ENCODE measurements at regions not wholly inside any gene's neighbourhood (a gene's known extent, or its start where the extent isn't known, plus 50 kb on each side); places are given as distances from the start of the nearest gene placed in this dataset.
"Not testable (repeated sequence)": the region's sequence is repeated elsewhere in the genome, so short reads cannot be mapped to it uniquely, and the experiment has no call there.

DNA sequence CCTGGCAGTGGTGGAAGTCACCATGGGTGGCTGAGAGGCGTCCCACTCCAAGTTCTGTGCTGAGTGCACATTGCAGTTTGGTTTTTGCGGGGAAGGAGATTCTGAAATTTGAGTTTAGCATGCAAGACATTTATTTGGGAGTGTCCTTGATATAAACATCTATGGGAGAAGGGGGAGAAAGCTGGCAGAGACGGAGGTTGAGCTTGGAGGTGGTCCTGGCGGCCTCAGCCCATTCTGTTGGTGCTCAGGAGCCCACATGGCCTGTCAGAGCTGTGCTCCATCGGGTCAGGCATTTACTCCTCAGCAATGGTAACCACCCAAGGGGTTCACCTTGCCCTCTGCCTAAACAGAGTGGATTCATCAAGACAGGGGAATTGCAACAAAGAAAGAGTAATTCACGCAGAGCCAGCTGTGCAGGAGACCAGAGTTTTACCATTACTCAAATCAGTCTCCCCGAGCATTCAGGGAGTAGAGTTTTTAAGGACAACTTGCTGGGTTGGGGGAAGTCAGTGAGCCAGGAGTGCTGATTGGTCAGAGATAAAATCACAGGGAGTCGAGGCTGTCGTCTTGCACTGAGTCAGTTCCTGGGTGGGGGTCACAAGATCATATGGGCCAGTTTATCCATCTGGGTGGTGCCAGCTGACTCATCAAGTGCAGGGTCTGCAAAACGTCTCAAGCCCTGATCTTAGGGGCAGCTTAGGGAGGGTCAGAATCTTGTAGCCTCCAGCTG is 323.3 kb upstream of the TMEM132C start:
- DNase-seq (ENCODE audit: low spot score in 2 of 2) (no peak), FAIRE-seq (no peak)

DNA sequence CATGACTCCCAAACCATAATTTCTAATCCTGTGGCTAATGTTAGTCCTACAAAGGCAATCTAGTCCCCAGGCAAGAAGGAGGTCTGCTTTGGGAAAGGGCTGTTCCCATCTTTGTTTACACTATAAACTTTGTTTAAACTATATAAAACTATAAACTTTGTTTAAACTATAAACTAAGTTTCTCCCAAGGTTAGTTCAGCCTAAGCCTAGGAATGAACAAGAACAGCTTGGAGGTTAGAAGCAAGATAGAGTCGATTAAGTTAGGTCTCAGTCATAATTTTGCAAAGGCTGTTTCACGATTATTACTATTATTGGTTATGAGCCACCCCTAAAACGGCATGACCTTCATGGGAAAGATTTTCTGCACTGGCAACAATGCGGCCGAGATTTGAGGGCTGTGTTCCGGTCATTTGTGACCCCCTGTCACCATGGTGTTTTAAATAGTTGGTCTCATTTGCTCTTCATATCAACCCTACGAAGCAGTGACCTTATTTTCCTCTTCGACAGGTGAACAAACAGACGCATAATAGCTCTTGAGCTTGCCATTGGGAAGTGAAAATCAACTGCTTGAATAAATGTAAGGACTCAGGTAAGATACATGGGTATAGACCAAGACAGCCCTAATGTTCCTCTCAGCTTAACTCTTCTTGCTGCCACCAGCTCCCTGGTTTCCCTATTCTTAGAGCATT is 322.6 kb upstream of the TMEM132C start:
- no peak for FAIRE-seq
- no peak for DNase-seq (ENCODE audit: low spot score in 2 of 2)

DNA sequence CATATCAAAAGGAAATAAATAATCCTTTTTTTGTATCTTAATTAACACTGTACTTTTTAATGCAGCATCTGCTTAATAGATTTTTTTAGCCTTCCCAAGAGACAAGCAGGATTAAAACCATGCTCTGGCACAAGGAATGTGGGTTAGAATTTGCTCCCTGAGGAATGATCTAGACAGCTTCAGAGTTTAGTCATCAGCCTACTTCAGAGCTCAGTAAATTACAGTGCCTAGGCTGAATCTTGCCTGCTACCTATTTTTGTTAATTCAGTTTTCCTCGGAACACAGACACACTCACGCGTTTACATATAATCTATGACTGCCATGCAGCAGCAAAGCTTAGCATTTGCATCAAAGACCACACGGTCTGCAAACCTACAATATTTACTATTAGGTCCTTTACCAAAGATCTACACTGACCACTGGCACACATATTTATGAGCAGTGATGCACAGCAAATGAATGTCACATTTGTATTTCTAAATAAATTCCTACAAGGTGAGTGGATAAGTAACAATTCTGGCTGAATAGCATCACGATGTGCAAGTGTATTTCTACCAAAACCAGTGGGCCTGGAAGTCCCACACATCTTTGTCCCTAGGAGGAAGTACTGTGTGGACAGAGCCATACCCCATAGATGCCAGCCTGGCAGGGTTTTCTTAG is 309.8 kb upstream of the TMEM132C start:
- no peak for DNase-seq (ENCODE audit: low spot score in 2 of 2)

DNA sequence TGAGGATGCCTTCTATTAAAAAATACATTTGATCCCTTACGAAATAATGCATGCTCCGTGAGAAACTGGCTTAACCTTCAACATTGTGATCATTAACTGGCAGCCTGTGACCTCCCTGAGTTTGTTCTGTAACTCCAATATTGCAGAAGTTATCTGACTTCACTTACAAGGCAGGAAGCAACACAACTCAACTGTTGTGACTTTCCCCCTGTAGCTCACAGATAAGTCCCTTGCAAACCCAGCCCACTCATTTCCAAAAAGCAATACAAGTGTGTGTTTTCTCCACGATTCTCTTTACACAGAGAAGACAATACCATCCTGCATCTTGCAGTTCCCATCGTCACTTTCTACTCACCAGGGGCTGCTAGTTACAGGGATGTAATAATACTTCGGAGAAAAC is 304.7 kb upstream of the TMEM132C start:
- FAIRE-seq (no peak), DNase-seq (ENCODE audit: low spot score in 2 of 2) (no peak)

More for the DNA sequence above, 309.8 kb upstream of the TMEM132C start:
- FAIRE-seq, result no peak

DNA sequence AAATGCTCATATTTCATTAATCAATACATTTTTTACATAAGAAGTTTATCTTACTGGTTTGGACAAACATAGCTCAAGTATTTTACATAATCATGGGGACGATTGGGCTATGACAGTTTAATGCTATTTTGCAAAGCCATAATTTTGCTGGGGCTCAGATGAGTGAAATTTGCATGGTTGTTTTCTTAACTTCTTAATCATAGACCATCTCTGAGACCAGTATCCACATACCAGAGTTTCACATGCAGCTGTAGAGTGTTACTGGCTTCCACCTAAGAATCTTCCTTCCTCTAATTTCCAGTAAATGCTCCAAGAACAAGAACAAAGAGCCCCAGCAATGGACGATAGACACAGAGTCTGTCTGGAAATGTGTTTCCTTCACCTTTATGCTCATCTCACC is 303.0 kb upstream of the TMEM132C start:
- no peak for FAIRE-seq
- DNase-seq (ENCODE audit: low spot score in 2 of 2), result no peak

DNA sequence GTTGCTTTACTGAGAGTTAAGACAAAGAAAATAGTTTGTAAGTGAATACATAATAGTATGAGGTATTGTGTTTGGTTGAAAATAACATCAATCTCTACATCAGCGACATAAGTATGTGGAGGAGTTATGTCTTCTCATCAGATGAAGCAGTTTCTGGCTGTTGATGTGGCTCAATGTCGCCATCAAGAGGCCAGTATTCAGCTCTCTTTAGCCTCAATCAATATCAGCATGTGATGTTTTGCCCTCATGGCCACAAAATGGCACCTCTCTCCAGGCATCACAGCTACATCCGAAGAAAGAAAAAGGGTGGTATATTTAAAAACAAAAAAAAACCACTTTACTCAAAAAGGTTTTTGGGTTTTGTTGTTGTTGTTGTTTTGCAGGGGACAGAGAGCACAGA is 302.3 kb upstream of the TMEM132C start:
- no peak for DNase-seq (ENCODE audit: low spot score in 2 of 2)

DNA sequence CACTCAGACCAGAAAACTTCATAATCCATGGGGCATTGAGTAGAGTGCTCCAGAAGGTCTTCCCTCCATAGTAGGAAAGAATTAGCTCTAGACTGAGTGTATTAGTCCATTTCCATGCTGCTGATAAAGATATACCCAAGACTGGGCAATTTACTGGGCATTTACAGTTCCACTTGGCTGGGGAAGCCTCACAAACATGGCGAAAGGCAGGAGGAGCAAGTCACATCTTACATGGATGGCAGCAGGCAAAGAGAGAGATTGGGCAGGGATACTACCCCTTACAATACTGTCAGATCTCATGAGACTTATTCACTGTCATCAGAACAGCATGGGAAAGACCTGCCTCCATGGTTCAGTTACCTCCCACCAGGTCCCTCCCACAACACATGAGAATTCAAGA is 300.6 kb upstream of the TMEM132C start:
- no peak for FAIRE-seq

More for the DNA sequence above, 302.3 kb upstream of the TMEM132C start:
- no peak for FAIRE-seq

DNA sequence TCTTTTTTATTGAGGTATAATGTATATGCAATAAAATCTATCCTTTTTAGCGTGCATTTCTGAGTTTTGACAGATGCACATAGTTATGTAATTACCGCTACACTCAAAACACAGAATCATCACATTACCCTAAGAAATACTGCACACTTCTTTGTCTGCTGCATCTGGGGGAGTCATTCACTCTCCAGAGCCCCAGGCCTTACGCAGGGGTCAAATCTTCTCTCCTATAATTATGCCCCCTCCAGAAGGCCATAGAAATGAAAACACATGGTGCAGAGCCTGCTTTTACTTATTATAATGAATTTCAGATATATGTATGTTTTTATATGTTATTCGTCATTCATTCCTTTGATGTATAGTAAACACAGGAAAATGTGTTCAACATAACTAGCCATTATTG is 296.5 kb upstream of the TMEM132C start:
- FAIRE-seq, result no peak
- DNase-seq (ENCODE audit: low spot score in 2 of 2), result no peak

More for the DNA sequence above, 300.6 kb upstream of the TMEM132C start:
- no peak for DNase-seq (ENCODE audit: low spot score in 2 of 2)

DNA sequence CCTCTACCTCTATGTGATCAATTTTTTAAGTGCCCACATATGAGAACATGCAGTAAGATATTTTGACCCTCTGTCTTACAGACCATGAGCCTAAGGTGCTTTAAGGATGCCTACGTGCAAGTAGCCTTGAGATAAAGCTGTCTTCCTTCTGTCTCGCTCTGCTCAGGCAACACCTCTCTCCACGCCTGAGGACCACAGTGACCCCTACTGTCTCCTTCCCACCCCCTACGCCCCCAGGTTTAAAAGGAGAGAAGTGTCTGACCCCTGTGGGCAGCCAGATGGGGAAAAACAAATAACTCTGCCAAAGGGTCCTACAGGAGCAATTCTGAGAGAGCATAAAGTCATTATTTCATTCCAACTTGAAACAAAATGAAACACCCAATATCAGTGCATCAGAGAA is 286.4 kb upstream of the TMEM132C start:
- no peak for FAIRE-seq
- no peak for DNase-seq (ENCODE audit: low spot score in 2 of 2)

DNA sequence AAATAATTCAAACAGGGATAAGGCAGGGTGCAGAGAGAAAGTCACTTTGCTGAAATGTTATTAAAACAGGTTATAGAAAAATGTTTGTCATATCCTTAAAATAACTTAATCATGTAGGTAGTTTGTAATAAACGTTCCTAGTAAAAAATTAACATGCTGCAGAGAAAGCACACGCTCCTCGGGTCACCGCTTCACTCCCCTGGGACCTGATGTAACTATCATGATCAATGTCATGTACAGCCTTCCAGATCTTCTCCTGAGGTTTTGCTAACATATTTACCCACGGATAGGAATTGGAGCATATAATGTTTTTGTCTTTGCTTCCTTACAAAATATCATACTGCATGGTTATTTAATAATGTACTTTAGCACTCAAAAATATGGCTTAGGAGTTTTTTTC is 285.1 kb upstream of the TMEM132C start:
- DNase-seq (ENCODE audit: low spot score in 2 of 2) (no peak), FAIRE-seq (no peak)

DNA sequence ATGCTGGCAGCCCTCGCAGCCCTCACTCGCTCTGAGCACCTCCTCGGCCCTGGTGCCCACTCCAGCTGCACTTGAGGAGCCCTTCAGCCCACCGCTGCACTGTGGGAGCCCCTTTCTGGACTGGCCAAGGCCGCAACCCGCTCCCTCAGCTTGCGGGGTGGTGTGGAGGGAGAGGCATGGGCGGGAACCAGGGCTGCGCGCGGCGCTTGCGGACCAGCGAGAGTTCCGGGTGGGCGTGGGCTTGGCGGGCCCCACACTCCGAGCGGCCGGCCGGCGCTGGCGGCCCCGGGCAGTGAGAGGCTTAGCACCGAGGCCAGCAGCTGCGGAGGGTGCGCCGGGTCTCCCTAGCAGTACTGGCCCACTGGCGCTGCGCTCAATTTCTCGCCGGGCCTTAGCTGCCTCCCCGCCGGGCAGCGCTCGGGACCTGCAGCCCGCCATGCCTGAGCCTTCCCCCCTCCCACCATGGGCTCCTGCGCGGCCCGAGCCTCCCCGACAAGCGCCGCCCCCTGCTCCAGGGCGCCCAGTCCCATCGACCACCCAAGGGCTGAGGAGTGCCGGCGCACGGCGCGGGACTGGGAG is 283.7 kb upstream of the TMEM132C start:
- not testable (repeated sequence) for FAIRE-seq; DNase-seq (ENCODE audit: low spot score in 2 of 2)

DNA sequence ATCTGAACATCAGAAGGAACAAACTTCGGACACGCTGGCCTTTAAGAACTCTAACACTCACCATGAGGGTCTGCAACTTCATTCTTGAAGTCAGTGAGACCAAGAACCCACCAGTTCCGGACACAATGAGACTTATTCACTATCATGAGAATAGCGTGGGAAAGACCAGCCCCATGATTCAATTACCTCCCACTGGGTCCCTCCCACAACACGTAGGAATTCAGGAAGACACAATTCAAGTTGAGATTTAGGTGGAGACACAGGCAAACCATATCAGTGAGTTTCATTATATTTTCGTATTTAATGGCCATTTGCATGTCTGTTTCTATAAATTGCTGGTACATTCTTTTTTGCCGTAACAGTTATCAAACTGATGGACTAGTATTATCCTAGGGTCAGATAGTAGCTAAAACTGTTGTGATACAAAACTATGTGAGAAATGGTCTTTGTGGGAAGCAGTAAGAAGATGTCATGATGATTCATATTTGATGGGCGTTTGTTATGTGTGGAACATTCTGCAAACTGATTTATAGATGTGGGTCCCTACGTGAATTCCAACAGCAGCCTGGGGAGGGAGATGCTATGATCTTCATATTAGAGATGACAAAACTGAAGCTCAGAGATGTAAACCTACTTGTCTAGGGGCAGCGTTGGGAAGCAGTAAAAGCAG is 282.4 kb upstream of the TMEM132C start:
- no peak for DNase-seq (ENCODE audit: low spot score in 2 of 2)
- FAIRE-seq, result no peak

DNA sequence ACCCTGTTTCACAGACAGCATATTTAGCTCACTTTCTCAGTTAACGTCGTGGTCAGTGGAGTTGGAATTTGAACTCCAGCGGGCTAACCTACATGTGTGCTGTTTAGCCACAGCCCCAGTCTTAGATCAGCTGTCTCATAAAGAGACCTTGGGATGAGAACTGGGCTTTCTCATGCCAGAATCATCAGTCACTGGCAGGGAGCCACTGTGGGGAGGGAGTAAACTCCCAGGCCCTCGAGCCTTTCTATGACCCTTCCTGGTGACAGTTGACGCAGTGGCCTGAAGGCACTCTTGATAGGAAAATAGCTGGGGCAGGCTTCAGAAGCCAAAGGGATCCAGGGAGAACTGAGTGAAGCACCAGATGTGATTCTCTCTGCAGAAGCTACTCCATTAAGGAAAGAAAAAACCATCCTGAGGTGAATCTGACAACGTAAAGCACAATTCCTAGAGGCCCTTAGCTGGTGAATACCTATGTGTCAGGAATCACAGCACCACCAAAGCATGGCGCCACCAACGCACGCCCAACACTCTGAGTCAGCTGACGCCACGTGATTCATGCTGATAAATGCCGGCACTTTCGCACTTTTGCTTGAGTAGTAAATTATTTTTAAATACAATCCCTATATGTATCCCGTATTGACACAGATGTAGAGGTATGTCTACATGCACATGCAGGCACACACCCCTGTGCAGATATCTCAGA is 279.6 kb upstream of the TMEM132C start:
- no peak for DNase-seq (ENCODE audit: low spot score in 2 of 2)
- FAIRE-seq, result no peak

DNA sequence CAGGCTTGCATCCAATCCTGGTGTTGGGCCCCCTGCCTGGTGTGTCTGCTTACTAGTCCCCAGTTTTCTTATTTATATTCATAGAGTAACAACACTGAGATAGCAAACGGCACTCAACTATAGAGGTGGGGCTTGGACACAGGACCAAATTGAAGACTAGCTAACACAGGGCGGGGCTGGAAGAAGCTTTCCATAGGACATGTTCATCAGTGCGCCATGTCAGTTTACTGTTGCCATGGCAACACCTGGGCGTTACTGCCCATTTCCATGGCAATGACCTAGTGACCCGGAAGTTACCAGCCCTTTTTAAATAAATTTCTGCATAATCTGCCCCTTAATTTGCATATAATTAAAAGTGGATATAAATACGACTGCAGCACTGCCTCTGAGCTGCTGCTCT is 275.5 kb upstream of the TMEM132C start:
- FAIRE-seq (no peak), DNase-seq (ENCODE audit: low spot score in 2 of 2) (no peak)

DNA sequence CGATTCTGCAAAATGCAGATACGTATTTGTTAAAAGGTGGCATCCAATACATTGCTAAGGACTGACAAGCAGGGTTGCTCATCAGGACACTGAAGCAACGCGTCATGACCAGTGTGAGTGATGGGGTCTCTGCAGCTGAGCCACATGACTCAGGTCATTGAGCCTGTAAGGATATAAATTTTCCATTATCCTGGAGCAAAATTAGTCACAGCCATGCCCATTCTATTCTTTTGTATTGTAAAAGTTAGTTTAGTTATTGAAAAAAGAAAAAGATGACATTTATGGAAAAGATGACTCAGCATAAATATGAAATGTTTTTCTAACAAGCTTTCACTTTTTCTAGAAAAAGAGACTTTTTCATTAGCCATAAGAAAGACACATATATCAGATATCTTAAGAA is 268.0 kb upstream of the TMEM132C start:
- FAIRE-seq, result no peak

DNA sequence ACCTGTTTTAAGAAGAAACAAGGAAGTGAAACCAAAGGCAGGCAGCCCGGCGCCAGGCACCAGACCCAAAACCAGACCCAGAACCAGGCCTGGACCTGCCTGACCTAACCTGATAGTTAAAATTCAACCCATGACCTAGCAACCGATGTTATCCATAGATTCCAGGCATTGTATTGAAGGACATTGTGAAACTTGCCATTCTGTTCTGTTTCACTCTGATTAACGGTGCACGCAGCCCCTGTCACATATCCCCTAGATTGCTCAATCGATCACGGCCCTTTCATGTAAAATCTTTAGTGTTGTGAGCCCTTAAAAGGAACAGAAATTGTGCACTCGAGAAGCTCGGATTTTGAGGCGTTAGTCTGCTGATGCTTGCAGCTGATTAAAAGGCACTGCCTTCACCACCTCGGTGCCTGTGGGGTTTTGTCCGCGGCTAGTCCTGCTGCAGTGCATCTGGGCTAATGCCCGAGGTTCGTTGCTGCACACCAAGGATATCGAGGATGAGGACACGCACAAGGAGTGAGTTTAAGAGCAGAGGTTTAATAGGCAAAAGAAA is 262.5 kb upstream of the TMEM132C start:
- FAIRE-seq (no peak), DNase-seq (ENCODE audit: low spot score in 2 of 2) (no peak)

More for the DNA sequence above, 268.0 kb upstream of the TMEM132C start:
- DNase-seq (ENCODE audit: low spot score in 2 of 2), result no peak

DNA sequence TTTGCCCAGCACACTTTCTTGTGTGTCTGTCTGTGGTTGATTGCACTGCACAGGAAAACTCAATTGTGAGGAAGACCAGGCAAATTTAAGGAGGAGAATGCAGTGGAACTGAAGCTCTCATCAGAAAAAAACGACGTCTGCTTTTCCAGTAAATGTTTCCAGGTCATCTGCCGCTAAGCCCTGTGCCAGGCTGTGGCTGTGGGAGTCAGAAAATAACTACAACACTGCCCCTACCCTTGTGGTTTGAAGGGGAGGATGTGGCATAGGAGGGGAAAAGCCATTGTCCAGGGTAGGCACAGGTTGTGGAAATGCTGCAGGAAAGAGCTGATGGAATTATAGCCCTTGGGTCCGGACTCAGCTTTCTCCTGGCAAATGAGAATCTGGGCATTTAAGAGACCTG is 259.7 kb upstream of the TMEM132C start:
- FAIRE-seq, result no peak
- DNase-seq (ENCODE audit: low spot score in 2 of 2), result no peak

DNA sequence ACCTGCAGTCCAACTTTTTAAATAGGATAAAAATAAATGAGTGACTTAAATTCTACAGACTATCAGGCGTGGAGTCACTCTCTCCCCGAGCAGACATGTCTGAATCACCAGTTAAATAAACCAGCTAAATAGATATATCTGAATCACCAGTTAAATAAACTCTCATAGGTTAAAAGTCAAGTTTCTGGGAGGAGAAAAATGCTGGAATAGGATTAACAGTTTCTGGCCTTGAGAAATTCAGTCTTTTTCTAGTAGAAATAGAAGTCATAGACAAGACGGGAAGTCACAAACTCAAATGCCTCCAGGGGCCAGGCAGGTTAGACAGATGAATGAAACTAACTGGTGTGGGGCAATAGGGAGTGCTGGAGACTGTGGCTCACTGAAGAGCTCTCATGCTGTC is 258.6 kb upstream of the TMEM132C start:
- DNase-seq (ENCODE audit: low spot score in 2 of 2) (no peak), FAIRE-seq (no peak)

DNA sequence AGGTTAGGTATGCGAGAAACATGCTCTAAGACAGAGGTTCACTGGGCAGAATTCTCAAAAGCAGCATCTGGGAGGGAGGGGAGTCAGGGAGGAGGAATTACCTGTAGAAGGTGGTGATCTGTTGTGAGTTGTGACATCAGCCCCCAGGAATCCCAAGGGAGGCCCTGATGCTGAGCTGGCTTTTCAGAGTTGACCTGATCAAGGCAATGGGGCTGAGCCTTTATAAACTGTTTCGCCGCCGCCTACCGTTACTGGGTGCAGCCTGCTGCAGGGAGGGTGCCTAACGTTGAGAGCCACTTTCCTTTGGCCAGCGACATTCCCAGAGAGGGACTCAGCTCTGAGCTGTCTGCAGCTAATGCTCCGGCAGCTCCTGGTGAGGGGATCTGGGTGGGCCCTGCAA is 257.9 kb upstream of the TMEM132C start:
- FAIRE-seq (no peak), DNase-seq (ENCODE audit: low spot score in 2 of 2) (no peak)

DNA sequence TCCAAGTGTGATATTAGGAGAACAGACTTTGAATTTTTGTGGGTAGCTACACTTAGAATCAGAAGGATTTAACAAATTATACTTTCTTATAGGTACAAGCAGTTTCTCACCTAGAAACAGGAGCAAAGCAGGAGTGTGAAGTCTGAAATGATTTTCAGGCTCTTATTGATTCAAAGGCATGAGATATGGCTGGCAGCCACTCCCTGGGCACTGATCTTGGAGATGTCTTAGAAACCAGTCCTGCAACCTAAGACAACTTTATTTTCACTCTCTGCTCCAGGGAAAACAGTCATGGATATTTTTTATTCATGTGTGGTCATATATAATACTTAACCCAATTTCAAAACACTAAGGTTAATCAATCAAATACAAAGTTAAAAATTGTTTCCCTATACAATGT is 254.9 kb upstream of the TMEM132C start:
- no peak for DNase-seq (ENCODE audit: low spot score in 2 of 2)
- no peak for FAIRE-seq

All from frontal cortex (tissue), 3 donors.